Daoy (cell line): ENCODE measurements at regions not wholly inside any gene's neighbourhood (a gene's known extent, or its start where the extent isn't known, plus 50 kb on each side); places are given as distances from the start of the nearest gene placed in this dataset.
A peak's percentile ranks its signal among the peaks of the same experiment; 100 is the strongest.
"Not testable (repeated sequence)": the region's sequence is repeated elsewhere in the genome, so short reads cannot be mapped to it uniquely, and the experiment has no call there.

Experiments used
- DNase-seq: peaks from one replicate; pipeline ENCODE4 v3.0.0-alpha.2; 2015; ENCODE audit warnings: low read depth

- no peak for DNase-seq
These were observed 124.7 kb upstream of the TMEM164 start for GRCh38 chrX:109878236-109878635.

- no peak for DNase-seq
These were observed 122.9 kb upstream of the TMEM164 start for GRCh38 chrX:109879991-109880390.

DNA sequence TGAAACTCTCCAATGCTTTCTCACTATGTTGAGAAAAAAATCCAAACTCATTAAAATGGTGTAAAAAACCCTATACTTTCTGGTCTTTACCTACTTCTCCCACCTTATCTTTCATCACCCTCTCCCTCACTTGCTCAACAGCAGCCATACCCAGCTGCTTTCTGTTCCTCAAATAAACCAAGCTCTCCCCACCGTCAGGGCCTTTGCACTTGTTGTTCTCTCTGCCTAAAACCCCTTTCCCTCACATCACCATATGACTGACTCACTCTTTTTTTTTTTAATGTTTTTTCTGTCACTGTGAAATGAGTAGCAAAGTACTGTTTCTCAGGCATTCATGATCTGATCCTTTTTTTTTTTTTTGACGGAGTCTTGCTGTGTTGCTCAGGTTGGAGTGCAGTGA, 122.3 kb upstream of the TMEM164 start:
- no peak for DNase-seq

- DNase-seq: peak; percentile 36
These were observed 116.7 kb upstream of the TMEM164 start for GRCh38 chrX:109886122-109886761.

DNA sequence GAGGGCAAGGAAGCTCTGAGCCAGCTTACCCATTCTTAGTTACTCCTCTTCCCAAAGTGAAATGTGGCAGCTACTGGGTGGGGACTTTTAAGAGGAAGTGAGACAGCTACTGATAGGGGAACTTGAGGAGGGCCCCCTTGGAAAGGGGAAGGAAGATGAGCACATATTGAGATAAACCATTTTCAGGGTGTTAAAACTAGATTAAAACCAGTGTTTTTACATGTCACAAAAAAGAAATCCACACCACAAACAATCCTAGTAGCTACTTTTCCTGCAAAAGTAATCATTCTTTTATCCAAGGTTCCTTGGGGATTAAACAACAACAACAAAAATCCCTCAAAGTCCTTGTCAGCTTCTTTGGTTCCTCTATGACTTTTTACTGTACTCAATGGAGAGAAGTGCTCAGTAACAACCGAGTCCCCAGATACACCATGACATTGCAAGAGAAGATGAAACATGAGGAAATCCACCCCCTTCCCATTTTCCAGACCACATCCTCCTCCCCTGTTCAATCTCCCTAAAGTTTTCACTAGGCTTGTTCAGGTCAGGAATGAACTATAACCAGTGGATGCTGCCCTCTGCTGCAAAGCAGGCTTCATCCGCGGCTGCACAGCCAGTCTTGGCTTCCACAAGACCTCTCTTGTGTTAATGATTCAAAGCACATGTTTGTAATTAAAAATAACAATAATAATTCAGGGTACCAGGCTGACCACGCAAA, 113.5 kb upstream of the TMEM164 start:
- DNase-seq: peak; percentile 4

GRCh38 chrX:109890300-109890699, 112.6 kb upstream of the TMEM164 start:
- DNase-seq: no peak

DNA sequence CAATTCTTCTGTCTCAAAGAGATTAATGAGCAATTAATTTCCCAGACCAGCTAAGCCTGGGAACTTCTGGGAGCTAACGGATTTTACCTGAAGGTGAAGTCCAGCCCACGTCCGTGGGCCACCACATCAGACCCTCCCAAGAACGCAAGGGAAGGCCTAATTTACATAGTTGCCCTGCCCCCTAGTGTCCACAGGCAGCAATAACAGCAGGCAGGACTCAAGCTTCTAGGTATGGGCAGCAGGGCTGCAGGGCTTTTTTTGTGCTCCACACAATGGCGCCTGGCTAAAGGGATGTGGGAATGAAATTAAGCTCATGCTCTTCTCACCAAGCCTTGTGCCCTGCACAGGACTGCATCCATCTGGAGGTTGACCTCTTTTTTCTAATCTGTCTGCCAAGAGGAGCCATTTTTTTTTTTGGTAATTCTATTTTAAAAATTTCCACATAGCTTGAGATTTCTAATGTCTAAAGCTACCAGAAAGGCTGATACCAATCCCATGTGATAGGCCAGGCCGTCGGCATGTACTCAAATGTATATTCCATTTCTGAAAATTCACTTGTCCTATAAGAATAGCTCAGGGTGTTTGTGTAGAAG, 111.9 kb upstream of the TMEM164 start:
- peak; percentile 61 for DNase-seq

DNA sequence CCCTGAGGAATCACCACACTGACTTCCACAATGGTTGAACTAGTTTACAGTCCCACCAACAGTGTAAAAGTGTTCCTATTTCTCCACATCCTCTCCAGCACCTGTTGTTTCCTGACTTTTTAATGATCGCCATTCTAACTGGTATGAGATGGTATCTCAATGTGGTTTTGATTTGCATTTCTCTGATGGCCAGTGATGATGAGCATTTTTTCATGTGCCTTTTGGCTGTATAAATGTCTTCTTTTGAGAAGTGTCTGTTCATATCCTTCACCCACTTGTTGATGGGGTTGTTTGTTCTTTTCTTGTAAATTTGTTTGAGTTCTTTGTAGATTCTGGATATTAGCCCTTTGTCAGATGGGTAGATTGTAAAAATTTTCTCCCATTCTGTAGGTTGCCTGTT, 106.9 kb upstream of the TMEM164 start:
- DNase-seq: not testable (repeated sequence)

DNA sequence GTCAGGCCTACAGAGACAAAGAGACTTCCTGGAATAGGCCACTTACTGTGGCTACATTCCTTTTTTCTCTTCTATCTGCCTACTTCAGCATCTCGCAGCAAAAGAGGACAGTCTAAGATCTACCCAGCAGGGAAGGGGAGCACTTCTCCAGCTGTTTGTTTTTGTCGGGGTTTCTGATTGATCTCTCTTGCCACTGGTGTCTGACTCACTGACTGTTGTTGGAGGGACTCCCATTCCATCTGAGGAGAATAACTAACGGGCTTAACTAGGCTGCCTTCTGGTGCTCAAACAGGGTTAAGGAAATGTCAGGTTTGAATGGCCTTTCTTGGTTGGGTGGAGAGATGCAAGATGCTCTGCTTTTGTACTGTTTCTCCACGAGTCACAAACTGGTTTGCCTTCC, 100.2 kb upstream of the TMEM164 start:
- DNase-seq: peak; percentile 5

GRCh38 chrX:109911046-109911445, 91.9 kb upstream of the TMEM164 start:
- no peak for DNase-seq

GRCh38 chrX:109912993-109913392, 89.9 kb upstream of the TMEM164 start:
- not testable (repeated sequence) for DNase-seq

GRCh38 chrX:109914114-109914849, 88.6 kb upstream of the TMEM164 start:
- DNase-seq: no peak

GRCh38 chrX:109918753-109919152, 84.2 kb upstream of the TMEM164 start:
- DNase-seq: no peak

GRCh38 chrX:109920325-109920724, 82.6 kb upstream of the TMEM164 start:
- no peak for DNase-seq

GRCh38 chrX:109920868-109921267, 82.0 kb upstream of the TMEM164 start:
- DNase-seq: no peak

GRCh38 chrX:109922190-109922589, 80.7 kb upstream of the TMEM164 start:
- DNase-seq: no peak

- not testable (repeated sequence) for DNase-seq
These were observed 77.9 kb upstream of the TMEM164 start for GRCh38 chrX:109925003-109925402.

- DNase-seq: no peak
These were observed 77.3 kb upstream of the TMEM164 start for GRCh38 chrX:109925656-109926055.

DNA sequence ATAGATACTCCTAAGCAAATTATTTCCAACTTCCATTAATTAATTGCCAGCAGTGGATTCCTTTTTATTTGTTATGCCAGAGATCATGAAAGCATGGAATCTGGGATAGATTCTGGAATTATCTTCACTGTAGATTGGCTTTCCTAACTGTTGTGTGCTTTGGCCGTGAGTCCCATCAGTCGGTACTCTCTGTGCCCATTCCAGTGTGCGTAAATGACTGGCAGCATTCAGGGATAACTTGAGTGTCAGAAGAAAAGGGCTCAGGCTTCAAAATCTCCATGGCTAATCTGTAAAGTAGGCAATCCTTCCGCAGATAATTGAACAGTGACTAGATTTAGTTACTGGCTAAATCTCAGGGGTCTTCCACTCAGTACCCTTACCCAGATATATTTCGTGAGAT, 76.8 kb upstream of the TMEM164 start:
- no peak for DNase-seq

- DNase-seq: no peak
These were observed 75.9 kb upstream of the TMEM164 start for GRCh38 chrX:109926743-109927662.

DNA sequence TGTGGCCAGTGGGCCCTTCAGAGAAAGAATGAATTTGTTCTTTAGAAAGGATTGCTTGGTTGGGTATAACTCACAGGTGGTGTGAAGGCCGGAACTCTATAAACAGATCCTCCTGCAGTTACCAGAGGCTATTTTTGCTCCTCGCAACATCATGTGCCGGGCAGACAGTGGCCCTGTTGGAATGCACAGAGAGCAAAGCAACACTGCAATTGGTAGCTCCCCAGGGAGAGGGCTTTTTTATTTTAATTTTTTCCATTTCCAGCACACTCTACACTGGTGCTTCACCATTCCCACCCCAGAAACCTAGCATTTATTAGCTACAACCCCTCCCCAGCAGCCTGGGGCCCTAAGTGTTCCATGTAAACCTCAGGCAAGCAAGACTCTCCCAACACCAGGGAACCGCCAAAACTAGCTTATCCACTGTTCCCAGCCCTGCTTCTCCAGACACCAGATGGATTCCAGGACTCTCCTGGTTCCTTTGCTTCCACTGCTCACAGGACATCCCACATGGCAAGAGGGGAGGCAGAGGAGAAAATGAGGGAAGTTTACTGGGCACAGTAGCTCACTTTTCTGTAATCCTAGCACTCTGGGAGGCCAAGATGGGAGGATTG, 75.1 kb upstream of the TMEM164 start:
- DNase-seq: no peak
